ENCODE measurements at regions not wholly inside any gene's neighbourhood (a gene's known extent, or its start where the extent isn't known, plus 50 kb on each side); places are given as distances from the start of the nearest gene placed in this dataset.

DNA sequence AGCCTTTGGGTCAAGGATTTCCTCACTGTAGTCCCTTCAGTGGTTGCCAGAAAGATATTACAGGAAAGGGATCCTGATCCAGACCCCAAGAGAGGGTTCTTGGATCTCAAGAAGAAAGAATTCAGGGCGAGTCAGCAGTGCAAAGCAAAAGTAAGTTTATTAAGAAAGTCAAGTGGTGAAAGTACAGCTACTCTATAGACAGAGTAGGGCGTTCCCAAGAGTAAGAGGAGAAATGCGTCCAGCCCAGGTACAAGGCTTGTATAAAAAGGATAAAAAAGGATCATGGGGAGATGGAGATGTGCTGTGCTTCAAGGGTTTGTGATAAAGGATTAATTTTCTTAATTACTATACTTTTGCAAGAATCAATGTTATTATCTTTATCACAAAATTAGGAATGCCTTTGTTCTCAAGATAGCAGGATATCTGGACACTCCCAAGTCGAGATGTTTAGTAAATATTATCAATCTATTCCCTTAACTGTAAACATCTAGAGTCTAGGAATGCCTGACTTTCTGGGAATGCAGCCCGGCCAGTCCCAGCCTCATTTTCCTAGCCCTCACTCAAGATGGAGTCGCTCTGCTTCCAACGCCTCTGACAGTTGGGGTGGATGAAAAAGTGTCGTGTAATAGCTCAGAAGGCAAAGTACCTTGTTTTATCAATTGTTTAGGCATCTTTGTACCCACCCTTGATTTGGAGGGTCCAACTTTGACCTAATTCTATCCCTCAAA lies 360.7 kb downstream of the GPM6A start (continued):
- TF ChIP-seq, protein P1, sequence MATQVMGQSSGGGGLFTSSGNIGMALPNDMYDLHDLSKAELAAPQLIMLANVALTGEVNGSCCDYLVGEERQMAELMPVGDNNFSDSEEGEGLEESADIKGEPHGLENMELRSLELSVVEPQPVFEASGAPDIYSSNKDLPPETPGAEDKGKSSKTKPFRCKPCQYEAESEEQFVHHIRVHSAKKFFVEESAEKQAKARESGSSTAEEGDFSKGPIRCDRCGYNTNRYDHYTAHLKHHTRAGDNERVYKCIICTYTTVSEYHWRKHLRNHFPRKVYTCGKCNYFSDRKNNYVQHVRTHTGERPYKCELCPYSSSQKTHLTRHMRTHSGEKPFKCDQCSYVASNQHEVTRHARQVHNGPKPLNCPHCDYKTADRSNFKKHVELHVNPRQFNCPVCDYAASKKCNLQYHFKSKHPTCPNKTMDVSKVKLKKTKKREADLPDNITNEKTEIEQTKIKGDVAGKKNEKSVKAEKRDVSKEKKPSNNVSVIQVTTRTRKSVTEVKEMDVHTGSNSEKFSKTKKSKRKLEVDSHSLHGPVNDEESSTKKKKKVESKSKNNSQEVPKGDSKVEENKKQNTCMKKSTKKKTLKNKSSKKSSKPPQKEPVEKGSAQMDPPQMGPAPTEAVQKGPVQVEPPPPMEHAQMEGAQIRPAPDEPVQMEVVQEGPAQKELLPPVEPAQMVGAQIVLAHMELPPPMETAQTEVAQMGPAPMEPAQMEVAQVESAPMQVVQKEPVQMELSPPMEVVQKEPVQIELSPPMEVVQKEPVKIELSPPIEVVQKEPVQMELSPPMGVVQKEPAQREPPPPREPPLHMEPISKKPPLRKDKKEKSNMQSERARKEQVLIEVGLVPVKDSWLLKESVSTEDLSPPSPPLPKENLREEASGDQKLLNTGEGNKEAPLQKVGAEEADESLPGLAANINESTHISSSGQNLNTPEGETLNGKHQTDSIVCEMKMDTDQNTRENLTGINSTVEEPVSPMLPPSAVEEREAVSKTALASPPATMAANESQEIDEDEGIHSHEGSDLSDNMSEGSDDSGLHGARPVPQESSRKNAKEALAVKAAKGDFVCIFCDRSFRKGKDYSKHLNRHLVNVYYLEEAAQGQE (IDR thresholded peaks at IDR 0.05; ENCODE audit: low read depth): no peak

DNA sequence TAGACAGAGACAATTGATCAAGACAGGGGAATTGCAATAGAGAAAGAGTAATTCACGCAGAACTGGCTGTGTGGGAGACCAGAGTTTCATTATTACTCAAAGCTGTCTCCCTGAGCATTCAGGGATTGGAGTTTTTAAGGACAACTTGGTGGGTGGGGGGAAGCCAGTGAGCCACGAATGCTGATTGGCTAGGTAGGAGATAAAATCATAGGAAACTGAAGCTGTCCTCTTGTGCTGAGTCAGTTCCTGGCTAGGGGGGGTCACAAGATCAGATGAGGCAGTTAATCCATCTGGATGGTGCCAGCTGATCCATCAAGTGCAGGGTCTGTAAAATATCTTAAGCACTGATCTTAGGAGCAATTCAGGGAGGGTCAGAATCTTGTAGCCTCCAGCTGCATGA lies 358.6 kb downstream of the GPM6A start:
- ChIA-PET CTCF (no interaction called here), POLR2A (no interaction called here), RAD21 (ENCODE audit: low non-redundant PET in 1 of 2, low total read pairs in 2 of 2, uncharacterized antibody in 2 of 2, unreplicated experiment in 2 of 2) (no interaction called here)
- DNase-seq (ENCODE audit: low read depth, low spot score): no peak
- no peak overlapping the region for H2AFZ ChIP-seq (ENCODE audit: low read depth, low read length, poor library complexity, severe bottlenecking)
- no peak overlapping the region for H3K4me3 ChIP-seq (replicated peaks in 1 of 2; ENCODE audit: low read depth in 1 of 2, low read length in 2 of 2)
- TF ChIP-seq SP1 (IDR thresholded peaks at IDR 0.05; ENCODE audit: low read depth) (no peak), SIN3A (IDR thresholded peaks at IDR 0.05; ENCODE audit: low read depth) (no peak), CEBPB (IDR thresholded peaks at IDR 0.05; ENCODE audit: low read depth) (no peak), TCF7L2 (IDR thresholded peaks at IDR 0.05; ENCODE audit: borderline replicate concordance, extremely low read depth, insufficient read depth, insufficient read length) (no peak), ELF1 (IDR thresholded peaks at IDR 0.05; ENCODE audit: borderline replicate concordance, low read depth) (no peak), RAD21 (IDR thresholded peaks at IDR 0.05; ENCODE audit: low read depth) (no peak), YY1 (IDR thresholded peaks at IDR 0.05; ENCODE audit: extremely low read depth, insufficient replicate concordance, low read depth, low read length) (no peak), ZFX (IDR thresholded peaks at IDR 0.05) (no peak), JUND (IDR thresholded peaks at IDR 0.05) (no peak), SRF (IDR thresholded peaks at IDR 0.05; ENCODE audit: low read depth) (no peak), FOSL1 (IDR thresholded peaks at IDR 0.05; ENCODE audit: low read depth) (no peak)
- TF ChIP-seq, protein P2, sequence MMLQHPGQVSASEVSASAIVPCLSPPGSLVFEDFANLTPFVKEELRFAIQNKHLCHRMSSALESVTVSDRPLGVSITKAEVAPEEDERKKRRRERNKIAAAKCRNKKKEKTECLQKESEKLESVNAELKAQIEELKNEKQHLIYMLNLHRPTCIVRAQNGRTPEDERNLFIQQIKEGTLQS (IDR thresholded peaks at IDR 0.05): no peak
- TF ChIP-seq, protein P3, sequence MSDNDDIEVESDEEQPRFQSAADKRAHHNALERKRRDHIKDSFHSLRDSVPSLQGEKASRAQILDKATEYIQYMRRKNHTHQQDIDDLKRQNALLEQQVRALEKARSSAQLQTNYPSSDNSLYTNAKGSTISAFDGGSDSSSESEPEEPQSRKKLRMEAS (IDR thresholded peaks at IDR 0.05): no peak
- H3K9me2 ChIP-seq (ENCODE audit: insufficient read depth): no peaks in the 10 kb centered on the region
- no TSS peak for BruUV-seq (replicated peaks)
- H3K27me3 ChIP-seq (ENCODE audit: insufficient read depth, low read length): no peaks in the 10 kb centered on the region
- no peak overlapping the region for H3K9ac ChIP-seq (ENCODE audit: low read length)
- intact Hi-C loops (cut with micrococcal nuclease): no loop called here
- H3K4me2 ChIP-seq (ENCODE audit: low read length): no peak overlapping the region
- H3K79me2 ChIP-seq (ENCODE audit: insufficient read depth, low read length): no peaks in the 10 kb centered on the region
- H3K4me1 ChIP-seq (ENCODE audit: control insufficient read depth in 1 of 2, insufficient read depth in 2 of 2, low read length in 2 of 2): no peaks in the 10 kb centered on the region
- no peaks in the 10 kb centered on the region for H3K36me3 ChIP-seq (ENCODE audit: control insufficient read depth in 1 of 2, insufficient read depth in 2 of 2, low read length in 2 of 2)
- H3K27ac ChIP-seq (ENCODE audit: low read depth, low read length): no peak overlapping the region
- no peak for ATAC-seq
- H3K9me3 ChIP-seq (ENCODE audit: control insufficient read depth in 1 of 2, insufficient read depth in 1 of 2, low read depth in 1 of 2, low read length in 2 of 2): no peaks in the 10 kb centered on the region
- H4K20me1 ChIP-seq (ENCODE audit: insufficient read depth): no peaks in the 10 kb centered on the region
